Chondrocyte (in vitro differentiated cells): ENCODE measurements at regions not wholly inside any gene's neighbourhood (a gene's known extent, or its start where the extent isn't known, plus 50 kb on each side); places are given as distances from the start of the nearest gene placed in this dataset.

Experiments
- DNase-seq: peaks from one replicate; pipeline ENCODE4 v3.0.0; 2021; ENCODE audit warnings: mixed read lengths, low spot score
- H3K27ac Mint-ChIP-seq: one replicate; pipeline ENCODE4 v1.8.0; 2021; ENCODE audit warnings: mild to moderate bottlenecking, moderate library complexity, mixed read lengths; ENCODE audit not compliant: unreplicated experiment
- H3K27me3 Mint-ChIP-seq: 2 replicates; pipeline ENCODE4 v1.8.0; 2021; ENCODE audit warnings: low read depth, mixed read lengths
- H3K36me3 Mint-ChIP-seq: 2 replicates; pipeline ENCODE4 v1.8.0; 2021; ENCODE audit warnings: low read depth, mixed read lengths
- H3K4me1 Mint-ChIP-seq: 2 replicates; pipeline ENCODE4 v1.8.0; 2021; ENCODE audit warnings: low read depth, mild to moderate bottlenecking, mixed read lengths
- H3K4me3 Mint-ChIP-seq: one replicate; pipeline ENCODE4 v1.8.0; 2021; ENCODE audit warnings: mild to moderate bottlenecking, moderate library complexity, mixed read lengths; ENCODE audit not compliant: unreplicated experiment
- H3K9me3 Mint-ChIP-seq: 2 replicates; pipeline ENCODE4 v1.8.0; 2021; ENCODE audit warnings: low read depth, mixed read lengths
- TF ChIP-seq, protein P1 (sequence below): fragments of 200-600 bp; sonication (generic); IDR thresholded peaks from 2 replicates; pipeline ENCODE4 v1.5.0; 2021; ENCODE audit warnings: antibody characterized with exemption, mild to moderate bottlenecking, moderate library complexity

DNA sequence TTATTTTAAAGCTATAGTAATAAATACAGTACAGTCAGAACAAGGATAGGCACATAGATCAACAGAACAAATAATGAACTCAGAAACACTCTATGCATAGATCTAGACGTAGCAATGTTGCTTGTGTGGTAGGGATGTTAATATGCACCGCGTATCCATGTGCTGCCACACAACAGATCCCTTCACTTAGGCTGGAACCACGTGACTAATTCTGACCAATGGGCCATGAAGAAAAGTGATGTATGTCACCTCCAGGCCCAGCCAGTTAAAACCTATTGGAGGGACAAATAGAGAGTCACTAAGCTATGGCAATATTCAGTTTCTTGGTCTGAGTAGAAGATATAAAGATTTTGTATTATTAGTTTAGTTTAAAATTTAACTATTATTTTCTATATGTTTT lies 91.4 kb downstream of the ADAMTS1 start:
- H3K4me1 Mint-ChIP-seq, result peaks cover 38% of the 10 kb centered on the region
- TF ChIP-seq, protein P1, sequence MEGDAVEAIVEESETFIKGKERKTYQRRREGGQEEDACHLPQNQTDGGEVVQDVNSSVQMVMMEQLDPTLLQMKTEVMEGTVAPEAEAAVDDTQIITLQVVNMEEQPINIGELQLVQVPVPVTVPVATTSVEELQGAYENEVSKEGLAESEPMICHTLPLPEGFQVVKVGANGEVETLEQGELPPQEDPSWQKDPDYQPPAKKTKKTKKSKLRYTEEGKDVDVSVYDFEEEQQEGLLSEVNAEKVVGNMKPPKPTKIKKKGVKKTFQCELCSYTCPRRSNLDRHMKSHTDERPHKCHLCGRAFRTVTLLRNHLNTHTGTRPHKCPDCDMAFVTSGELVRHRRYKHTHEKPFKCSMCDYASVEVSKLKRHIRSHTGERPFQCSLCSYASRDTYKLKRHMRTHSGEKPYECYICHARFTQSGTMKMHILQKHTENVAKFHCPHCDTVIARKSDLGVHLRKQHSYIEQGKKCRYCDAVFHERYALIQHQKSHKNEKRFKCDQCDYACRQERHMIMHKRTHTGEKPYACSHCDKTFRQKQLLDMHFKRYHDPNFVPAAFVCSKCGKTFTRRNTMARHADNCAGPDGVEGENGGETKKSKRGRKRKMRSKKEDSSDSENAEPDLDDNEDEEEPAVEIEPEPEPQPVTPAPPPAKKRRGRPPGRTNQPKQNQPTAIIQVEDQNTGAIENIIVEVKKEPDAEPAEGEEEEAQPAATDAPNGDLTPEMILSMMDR, result no peak
- no peaks in the 10 kb centered on the region for H3K27me3 Mint-ChIP-seq
- no peak overlapping the region for H3K27ac Mint-ChIP-seq
- no peaks in the 10 kb centered on the region for H3K36me3 Mint-ChIP-seq
- no peaks in the 10 kb centered on the region for H3K9me3 Mint-ChIP-seq
- H3K4me3 Mint-ChIP-seq, result no peak overlapping the region
- no peak for DNase-seq

DNA sequence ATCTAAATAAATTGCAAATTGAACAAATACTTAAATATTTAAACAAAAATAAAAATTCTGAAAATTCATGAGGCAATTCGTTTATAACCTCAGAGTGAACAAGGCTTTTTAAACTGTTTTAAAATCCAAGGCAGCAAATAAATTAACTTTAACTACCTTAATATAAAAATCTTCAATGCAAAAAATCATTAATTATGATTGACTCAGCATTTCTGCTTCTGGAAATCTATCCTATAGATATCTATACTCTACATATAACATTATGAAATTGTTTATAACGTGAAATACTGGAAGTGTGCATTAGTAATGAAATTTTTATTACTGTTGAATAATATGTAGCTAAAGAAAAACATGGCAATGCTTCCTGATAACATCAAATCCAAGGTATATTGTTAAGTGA lies 92.4 kb downstream of the ADAMTS1 start:
- H3K36me3 Mint-ChIP-seq, result no peaks in the 10 kb centered on the region
- peaks cover 28% of the 10 kb centered on the region for H3K4me1 Mint-ChIP-seq

DNA sequence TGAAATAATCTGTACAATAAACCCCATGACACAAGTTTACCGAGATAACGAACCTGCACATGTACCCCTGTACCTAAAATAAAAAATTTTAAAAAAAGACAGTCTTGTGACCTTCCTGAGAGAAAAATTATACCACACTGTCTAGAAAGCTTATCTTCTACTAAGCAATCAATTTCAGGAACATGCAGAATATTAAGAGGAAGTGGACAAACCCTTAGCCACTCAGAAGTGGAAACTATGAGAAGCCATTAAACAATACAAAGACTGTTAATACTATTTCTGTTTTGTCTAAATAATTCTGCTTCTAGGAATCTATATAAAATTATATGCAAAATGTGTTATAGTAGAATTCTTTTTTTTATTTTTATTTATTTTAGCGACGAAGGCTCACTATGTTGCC lies 93.9 kb downstream of the ADAMTS1 start:
- no peak for DNase-seq
- no peaks in the 10 kb centered on the region for H3K27me3 Mint-ChIP-seq
- no peak overlapping the region for H3K4me3 Mint-ChIP-seq
- H3K27ac Mint-ChIP-seq, result no peak overlapping the region
- no peaks in the 10 kb centered on the region for H3K36me3 Mint-ChIP-seq
- TF ChIP-seq, protein P1, result no peak
- no peaks in the 10 kb centered on the region for H3K9me3 Mint-ChIP-seq
- H3K4me1 Mint-ChIP-seq, result peaks cover 16% of the 10 kb centered on the region

More for the DNA sequence above, 92.4 kb downstream of the ADAMTS1 start:
- TF ChIP-seq, protein P1, result no peak
- no peak overlapping the region for H3K4me3 Mint-ChIP-seq
- no peak for DNase-seq
- no peak overlapping the region for H3K27ac Mint-ChIP-seq
- H3K27me3 Mint-ChIP-seq, result no peaks in the 10 kb centered on the region
- H3K9me3 Mint-ChIP-seq, result no peaks in the 10 kb centered on the region

DNA sequence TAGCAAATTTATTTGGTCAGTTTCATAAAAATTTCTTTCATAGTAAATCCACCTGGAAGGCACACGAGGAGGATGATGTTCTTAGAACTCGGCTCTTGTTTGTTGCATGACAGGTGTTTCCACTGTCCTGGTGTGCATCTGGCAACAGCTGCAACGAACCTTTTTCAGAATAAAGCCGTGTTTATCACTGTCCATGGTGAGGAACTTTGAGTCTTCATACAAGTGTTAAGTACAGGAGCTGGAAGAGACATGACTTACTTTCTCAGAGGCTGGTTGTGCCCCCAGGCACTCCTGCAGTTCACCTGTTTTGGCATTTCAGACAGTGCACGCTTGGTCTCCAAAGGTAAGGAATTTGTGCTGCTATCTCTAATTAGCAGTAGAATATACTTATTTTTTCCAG lies 97.1 kb downstream of the ADAMTS1 start:
- no peak for DNase-seq
- Mint-ChIP-seq H3K27me3 (no peaks in the 10 kb centered on the region), H3K27ac (no peak overlapping the region), H3K4me3 (no peak overlapping the region), H3K36me3 (no peaks in the 10 kb centered on the region), H3K9me3 (no peaks in the 10 kb centered on the region), H3K4me1 (no peaks in the 10 kb centered on the region)
- TF ChIP-seq, protein P1, result no peak

DNA sequence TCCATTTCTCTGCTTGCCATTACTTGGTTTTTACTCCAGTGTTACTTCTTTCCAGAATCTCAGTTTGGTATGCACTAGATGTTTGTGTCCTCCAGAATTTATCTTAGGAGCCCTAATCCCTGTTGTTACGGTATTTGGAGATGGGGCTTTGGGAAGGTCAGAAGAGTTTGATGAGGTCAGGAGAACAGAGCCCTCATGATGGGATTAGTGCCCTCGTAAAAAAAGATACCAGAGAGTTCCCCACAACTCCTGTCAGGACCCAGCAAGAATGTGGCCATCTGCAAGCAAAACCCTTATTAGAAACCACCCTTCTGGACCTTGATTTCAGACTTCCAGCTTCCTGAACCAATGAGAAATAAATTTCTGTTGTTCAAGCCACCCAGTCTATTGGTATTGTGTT lies 98.0 kb downstream of the ADAMTS1 start:
- Mint-ChIP-seq H3K4me1 (no peaks in the 10 kb centered on the region), H3K27me3 (no peaks in the 10 kb centered on the region), H3K27ac (no peak overlapping the region), H3K36me3 (no peaks in the 10 kb centered on the region), H3K4me3 (no peak overlapping the region), H3K9me3 (no peaks in the 10 kb centered on the region)
- no peak for DNase-seq
- TF ChIP-seq, protein P1, result no peak
